Mammary epithelial cell (primary cell): ENCODE measurements at regions not wholly inside any gene's neighbourhood (a gene's known extent, or its start where the extent isn't known, plus 50 kb on each side); places are given as distances from the start of the nearest gene placed in this dataset.

Experiments used
- CTCF ChIP-seq, 2 donors: IDR thresholded peaks in 1 of 2; conservative IDR thresholded peaks in 1 of 2; 2 replicates each; pipeline ENCODE4 v1.5.1; 2011 to 2012; ENCODE audit warnings: inconsistent platforms in 2 of 2, low read length in 2 of 2, mild to moderate bottlenecking in 2 of 2, control low read depth in 1 of 2, low read depth in 1 of 2; ENCODE audit not compliant: insufficient read depth in 1 of 2; ENCODE audit errors: extremely low read depth in 1 of 2
- EZH2 ChIP-seq: IDR thresholded peaks from 2 replicates; pipeline ENCODE4 v1.6.1; 2012; ENCODE audit warnings: low read length, inconsistent platforms, borderline replicate concordance

- TF ChIP-seq CTCF (conservative IDR thresholded peaks at IDR 0.05 in 1 of 2, IDR thresholded peaks at IDR 0.05 in 1 of 2; ENCODE audit: extremely low read depth in 1 of 2, insufficient read depth in 1 of 2, low read depth in 1 of 2, low read length in 2 of 2) (no peak), EZH2 (no peak)
Measured at GRCh38 chr3:74978684-74979083, 364.2 kb upstream of the CNTN3 start.
